ENCODE measurements at regions not wholly inside any gene's neighbourhood (a gene's known extent, or its start where the extent isn't known, plus 50 kb on each side); places are given as distances from the start of the nearest gene placed in this dataset.
A peak's percentile ranks its signal among the peaks of the same experiment; 100 is the strongest.

DNA sequence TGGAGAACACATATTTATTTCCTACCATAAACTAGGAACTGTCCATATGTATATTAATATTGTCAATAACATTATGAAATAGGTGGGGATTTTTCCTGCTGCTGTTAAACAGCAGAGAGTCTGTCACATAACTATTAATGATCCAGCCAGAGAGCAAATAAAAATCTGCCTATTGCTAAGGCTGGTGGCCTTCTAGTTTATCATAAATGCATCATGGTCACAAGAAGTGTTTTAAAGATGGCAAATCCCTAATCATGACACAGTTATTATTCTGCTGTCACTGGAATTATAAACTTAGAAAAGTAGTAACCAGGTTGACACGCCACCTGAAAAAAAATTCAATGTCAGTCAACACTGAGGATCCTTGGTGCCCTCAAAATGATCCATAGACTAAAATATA lies 132.3 kb downstream of the HGF start:
- Histone ChIP-seq H2AFZ (ENCODE audit: low read depth) (no peak overlapping the region), H3K4me3 (IDR thresholded peaks at IDR 0.05; ENCODE audit: insufficient read depth, low read depth, low read length) (no peak overlapping the region), H3K79me2 (ENCODE audit: insufficient read depth, low read depth) (no peaks in the 10 kb centered on the region), H3K4me2 (no peak overlapping the region), H3K9ac (no peak overlapping the region), H3K27ac (no peak overlapping the region), H3K27me3 (ENCODE audit: insufficient read depth, low read depth) (no peaks in the 10 kb centered on the region), H3K4me1 (ENCODE audit: low read depth, poor library complexity, severe bottlenecking) (peaks cover 90% of the 10 kb centered on the region), H4K20me1 (ENCODE audit: insufficient read depth) (no peaks in the 10 kb centered on the region), H3K36me3 (ENCODE audit: insufficient read depth) (no peaks in the 10 kb centered on the region)
- TF ChIP-seq, protein P1, sequence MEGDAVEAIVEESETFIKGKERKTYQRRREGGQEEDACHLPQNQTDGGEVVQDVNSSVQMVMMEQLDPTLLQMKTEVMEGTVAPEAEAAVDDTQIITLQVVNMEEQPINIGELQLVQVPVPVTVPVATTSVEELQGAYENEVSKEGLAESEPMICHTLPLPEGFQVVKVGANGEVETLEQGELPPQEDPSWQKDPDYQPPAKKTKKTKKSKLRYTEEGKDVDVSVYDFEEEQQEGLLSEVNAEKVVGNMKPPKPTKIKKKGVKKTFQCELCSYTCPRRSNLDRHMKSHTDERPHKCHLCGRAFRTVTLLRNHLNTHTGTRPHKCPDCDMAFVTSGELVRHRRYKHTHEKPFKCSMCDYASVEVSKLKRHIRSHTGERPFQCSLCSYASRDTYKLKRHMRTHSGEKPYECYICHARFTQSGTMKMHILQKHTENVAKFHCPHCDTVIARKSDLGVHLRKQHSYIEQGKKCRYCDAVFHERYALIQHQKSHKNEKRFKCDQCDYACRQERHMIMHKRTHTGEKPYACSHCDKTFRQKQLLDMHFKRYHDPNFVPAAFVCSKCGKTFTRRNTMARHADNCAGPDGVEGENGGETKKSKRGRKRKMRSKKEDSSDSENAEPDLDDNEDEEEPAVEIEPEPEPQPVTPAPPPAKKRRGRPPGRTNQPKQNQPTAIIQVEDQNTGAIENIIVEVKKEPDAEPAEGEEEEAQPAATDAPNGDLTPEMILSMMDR (conservative IDR thresholded peaks at IDR 0.05; ENCODE audit: low read depth, low read length) = no peak

DNA sequence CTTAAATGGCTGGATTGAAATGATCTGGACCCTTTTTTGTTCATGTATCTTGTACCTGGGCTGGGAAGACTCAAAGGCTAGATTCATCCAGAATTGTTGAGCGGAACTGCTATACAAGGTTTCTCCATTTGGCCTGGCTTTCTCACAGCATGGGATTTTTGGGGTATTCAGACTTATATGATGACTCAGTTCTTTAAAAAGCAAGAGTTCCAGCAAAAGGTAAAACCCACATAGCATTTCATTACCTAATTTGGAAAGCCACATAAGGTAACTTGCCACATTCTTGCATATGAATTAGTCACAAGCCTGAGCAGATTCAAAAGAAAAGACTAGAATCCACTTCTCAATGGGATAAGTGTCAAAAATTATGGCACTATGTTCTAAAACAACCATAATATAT lies 137.4 kb downstream of the HGF start:
- H3K4me2 ChIP-seq = peak overlapping the region; percentile 36
- H3K4me1 ChIP-seq (ENCODE audit: low read depth, poor library complexity, severe bottlenecking) = peaks cover 85% of the 10 kb centered on the region
- TF ChIP-seq, protein P1 (conservative IDR thresholded peaks at IDR 0.05; ENCODE audit: low read depth, low read length) = no peak
- no peak overlapping the region for H2AFZ ChIP-seq (ENCODE audit: low read depth)
- H3K36me3 ChIP-seq (ENCODE audit: insufficient read depth) = no peaks in the 10 kb centered on the region
- no peaks in the 10 kb centered on the region for H4K20me1 ChIP-seq (ENCODE audit: insufficient read depth)
- H3K4me3 ChIP-seq (IDR thresholded peaks at IDR 0.05; ENCODE audit: insufficient read depth, low read depth, low read length) = no peak overlapping the region
- no peaks in the 10 kb centered on the region for H3K27me3 ChIP-seq (ENCODE audit: insufficient read depth, low read depth)
- no peak overlapping the region for H3K9ac ChIP-seq
- no peak overlapping the region for H3K27ac ChIP-seq
- no peaks in the 10 kb centered on the region for H3K79me2 ChIP-seq (ENCODE audit: insufficient read depth, low read depth)

DNA sequence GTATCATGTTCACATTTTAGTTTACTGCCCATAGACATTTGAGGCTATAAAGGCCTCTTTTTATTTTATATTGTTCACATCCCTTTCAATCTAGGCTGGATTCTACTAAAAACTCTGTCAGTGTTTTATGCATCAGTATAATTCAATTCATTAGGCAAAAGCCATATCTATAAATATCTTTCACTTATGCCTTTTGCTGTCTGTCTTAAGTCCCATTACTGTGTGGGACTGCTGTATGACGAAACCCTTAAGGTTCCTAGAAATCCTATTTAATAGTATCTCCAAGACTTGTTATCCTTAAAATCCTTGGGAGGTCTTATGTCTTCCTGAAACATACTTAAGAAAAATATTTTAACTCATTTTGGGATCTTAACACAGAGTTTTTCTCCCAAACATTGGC lies 139.2 kb downstream of the HGF start:
- Histone ChIP-seq H3K4me1 (ENCODE audit: low read depth, poor library complexity, severe bottlenecking) (peaks cover 94% of the 10 kb centered on the region), H3K9ac (no peak overlapping the region; the same call in 1 of the 2 replicates), H3K27ac (peak overlapping the region; percentile 69), H3K36me3 (ENCODE audit: insufficient read depth) (no peaks in the 10 kb centered on the region), H2AFZ (ENCODE audit: low read depth) (peak overlapping the region; percentile 51; the same call in 1 of the 2 replicates), H3K4me3 (IDR thresholded peaks at IDR 0.05; ENCODE audit: insufficient read depth, low read depth, low read length) (no peak overlapping the region), H3K79me2 (ENCODE audit: insufficient read depth, low read depth) (no peaks in the 10 kb centered on the region), H3K4me2 (peak overlapping the region; percentile 50), H3K27me3 (ENCODE audit: insufficient read depth, low read depth) (no peaks in the 10 kb centered on the region), H4K20me1 (ENCODE audit: insufficient read depth) (no peaks in the 10 kb centered on the region)
- TF ChIP-seq, protein P1 (conservative IDR thresholded peaks at IDR 0.05; ENCODE audit: low read depth, low read length) = no peak

DNA sequence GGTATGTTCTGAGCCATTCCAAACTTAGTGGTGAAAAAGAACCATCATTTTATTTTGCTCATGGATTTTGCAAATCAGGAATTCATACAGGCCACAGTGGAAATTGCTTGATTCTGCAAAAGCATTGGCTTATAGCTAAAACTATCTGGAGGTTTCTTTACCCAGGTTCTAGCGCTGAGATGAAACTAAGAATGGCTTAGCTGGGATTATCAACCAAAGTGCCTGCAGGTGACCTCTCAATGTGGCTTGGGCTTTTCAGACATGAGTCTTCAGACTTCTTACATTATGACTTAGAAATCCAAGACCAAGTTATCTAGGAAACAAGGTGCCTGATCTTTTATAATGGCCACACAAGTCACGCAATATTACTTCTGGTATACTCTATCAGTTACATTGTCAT lies 140.1 kb downstream of the HGF start:
- TF ChIP-seq, protein P1 (conservative IDR thresholded peaks at IDR 0.05; ENCODE audit: low read depth, low read length) = no peak
- no peaks in the 10 kb centered on the region for H3K36me3 ChIP-seq (ENCODE audit: insufficient read depth)
- peak overlapping the region; percentile 50 for H3K4me2 ChIP-seq
- no peak overlapping the region for H3K4me3 ChIP-seq (IDR thresholded peaks at IDR 0.05; ENCODE audit: insufficient read depth, low read depth, low read length)
- peaks cover 94% of the 10 kb centered on the region for H3K4me1 ChIP-seq (ENCODE audit: low read depth, poor library complexity, severe bottlenecking)
- H3K27me3 ChIP-seq (ENCODE audit: insufficient read depth, low read depth) = no peaks in the 10 kb centered on the region
- no peaks in the 10 kb centered on the region for H4K20me1 ChIP-seq (ENCODE audit: insufficient read depth)
- H3K27ac ChIP-seq = peak overlapping the region; percentile 69
- peak overlapping the region; percentile 3; the same call in 1 of the 2 replicates for H3K9ac ChIP-seq
- no peaks in the 10 kb centered on the region for H3K79me2 ChIP-seq (ENCODE audit: insufficient read depth, low read depth)
- H2AFZ ChIP-seq (ENCODE audit: low read depth) = peak overlapping the region; percentile 51; the same call in 1 of the 2 replicates

All from KMS-11 (cell line).